ENCODE measurements at regions not wholly inside any gene's neighbourhood (a gene's known extent, or its start where the extent isn't known, plus 50 kb on each side); places are given as distances from the start of the nearest gene placed in this dataset.

GRCh38 chr18:73708591-73708990 is 439.0 kb downstream of the FBXO15 start:
- Histone ChIP-seq H2AK5ac (ENCODE audit: low read length) (no peak overlapping the region), H2BK12ac (ENCODE audit: low read length) (no peak overlapping the region), H4K91ac (ENCODE audit: low read depth, low read length) (no peak overlapping the region), H3K23ac (ENCODE audit: low read length) (no peak overlapping the region), H3K79me1 (ENCODE audit: low read length) (no peaks in the 10 kb centered on the region), H3K4ac (ENCODE audit: low read depth, low read length) (no peak overlapping the region), H2BK120ac (ENCODE audit: insufficient read depth, low read length, poor library complexity) (no peak overlapping the region), H3K27ac (ENCODE audit: low read depth, low read length) (no peak overlapping the region), H3K9me3 (ENCODE audit: insufficient read depth, low read depth, low read length) (no peaks in the 10 kb centered on the region), H3K4me1 (ENCODE audit: control insufficient read depth in 1 of 2, insufficient read depth in 2 of 2, low read length in 2 of 2) (no peaks in the 10 kb centered on the region), H2AFZ (ENCODE audit: insufficient read depth, low read length, poor library complexity) (peak overlapping the region; percentile 54), H2BK5ac (ENCODE audit: low read depth, low read length, poor library complexity) (no peak overlapping the region), H3K4me2 (ENCODE audit: low read length) (no peak overlapping the region), H3K79me2 (ENCODE audit: control insufficient read depth, insufficient read depth, low read length, poor library complexity) (no peaks in the 10 kb centered on the region), H3K14ac (ENCODE audit: low read length) (no peak overlapping the region), H4K8ac (ENCODE audit: low read depth, low read length) (no peak overlapping the region), H3K18ac (ENCODE audit: low read length) (no peak overlapping the region), H4K12ac (ENCODE audit: low read depth, low read length) (no peak overlapping the region), H3K36me3 (ENCODE audit: control insufficient read depth in 1 of 2, insufficient read depth in 2 of 2, low read length in 2 of 2) (no peaks in the 10 kb centered on the region), H3K9ac (ENCODE audit: low read length) (no peak overlapping the region), H3K4me3 (ENCODE audit: low read depth, low read length) (no peak overlapping the region), H3K27me3 (ENCODE audit: insufficient read depth, low read length) (no peaks in the 10 kb centered on the region)
- no CpG with 5 or more reads among the region's 5 CpGs for WGBS (ENCODE audit: extremely low coverage, insufficient coverage, insufficient read length)
- no peak for DNase-seq

- H3K79me2 ChIP-seq (ENCODE audit: control insufficient read depth, insufficient read depth, low read length, poor library complexity) = no peaks in the 10 kb centered on the region
- H3K9me3 ChIP-seq (ENCODE audit: insufficient read depth, low read depth, low read length) = no peaks in the 10 kb centered on the region
- H2BK120ac ChIP-seq (ENCODE audit: insufficient read depth, low read length, poor library complexity) = no peak overlapping the region
- no peak overlapping the region for H4K8ac ChIP-seq (ENCODE audit: low read depth, low read length)
- H2AK5ac ChIP-seq (ENCODE audit: low read length) = no peak overlapping the region
- no peak overlapping the region for H3K9ac ChIP-seq (ENCODE audit: low read length)
- H2BK12ac ChIP-seq (ENCODE audit: low read length) = no peak overlapping the region
- no peak overlapping the region for H4K91ac ChIP-seq (ENCODE audit: low read depth, low read length)
- no CpG with 5 or more reads among the region's 1 CpG for WGBS (ENCODE audit: extremely low coverage, insufficient coverage, insufficient read length)
- no peak overlapping the region for H3K4me3 ChIP-seq (ENCODE audit: low read depth, low read length)
- H3K4me2 ChIP-seq (ENCODE audit: low read length) = no peak overlapping the region
- H3K79me1 ChIP-seq (ENCODE audit: low read length) = no peaks in the 10 kb centered on the region
- H3K4me1 ChIP-seq (ENCODE audit: control insufficient read depth in 1 of 2, insufficient read depth in 2 of 2, low read length in 2 of 2) = no peaks in the 10 kb centered on the region
- H2AFZ ChIP-seq (ENCODE audit: insufficient read depth, low read length, poor library complexity) = no peak overlapping the region
- H3K18ac ChIP-seq (ENCODE audit: low read length) = no peak overlapping the region
- DNase-seq = no peak
- H4K12ac ChIP-seq (ENCODE audit: low read depth, low read length) = no peak overlapping the region
- H3K4ac ChIP-seq (ENCODE audit: low read depth, low read length) = no peak overlapping the region
- H3K27me3 ChIP-seq (ENCODE audit: insufficient read depth, low read length) = no peaks in the 10 kb centered on the region
- no peak overlapping the region for H3K23ac ChIP-seq (ENCODE audit: low read length)
- no peak overlapping the region for H3K14ac ChIP-seq (ENCODE audit: low read length)
- H2BK5ac ChIP-seq (ENCODE audit: low read depth, low read length, poor library complexity) = no peak overlapping the region
- H3K36me3 ChIP-seq (ENCODE audit: control insufficient read depth in 1 of 2, insufficient read depth in 2 of 2, low read length in 2 of 2) = no peaks in the 10 kb centered on the region
- no peak overlapping the region for H3K27ac ChIP-seq (ENCODE audit: low read depth, low read length)
These were observed 440.6 kb downstream of the FBXO15 start for GRCh38 chr18:73707035-73707434.

- H4K12ac ChIP-seq (ENCODE audit: low read depth, low read length) = no peak overlapping the region
- H3K4me1 ChIP-seq (ENCODE audit: control insufficient read depth in 1 of 2, insufficient read depth in 2 of 2, low read length in 2 of 2) = no peaks in the 10 kb centered on the region
- no peak overlapping the region for H2BK120ac ChIP-seq (ENCODE audit: insufficient read depth, low read length, poor library complexity)
- no peak overlapping the region for H4K8ac ChIP-seq (ENCODE audit: low read depth, low read length)
- H3K23ac ChIP-seq (ENCODE audit: low read length) = no peak overlapping the region
- no peaks in the 10 kb centered on the region for H3K79me1 ChIP-seq (ENCODE audit: low read length)
- no peak overlapping the region for H3K18ac ChIP-seq (ENCODE audit: low read length)
- DNase-seq = peak; percentile 30 to 89
- WGBS (ENCODE audit: extremely low coverage, insufficient coverage, insufficient read length) = no CpG with 5 or more reads among the region's 4 CpGs
- no peaks in the 10 kb centered on the region for H3K79me2 ChIP-seq (ENCODE audit: control insufficient read depth, insufficient read depth, low read length, poor library complexity)
- no peak overlapping the region for H2BK12ac ChIP-seq (ENCODE audit: low read length)
- no peak overlapping the region for H3K9ac ChIP-seq (ENCODE audit: low read length)
- no peak overlapping the region for H3K4me2 ChIP-seq (ENCODE audit: low read length)
- no peaks in the 10 kb centered on the region for H3K9me3 ChIP-seq (ENCODE audit: insufficient read depth, low read depth, low read length)
- H3K4me3 ChIP-seq (ENCODE audit: low read depth, low read length) = no peak overlapping the region
- no peak overlapping the region for H3K14ac ChIP-seq (ENCODE audit: low read length)
- no peak overlapping the region for H2AK5ac ChIP-seq (ENCODE audit: low read length)
- H2BK5ac ChIP-seq (ENCODE audit: low read depth, low read length, poor library complexity) = no peak overlapping the region
- H2AFZ ChIP-seq (ENCODE audit: insufficient read depth, low read length, poor library complexity) = no peak overlapping the region
- H3K27ac ChIP-seq (ENCODE audit: low read depth, low read length) = no peak overlapping the region
- no peak overlapping the region for H4K91ac ChIP-seq (ENCODE audit: low read depth, low read length)
- H3K4ac ChIP-seq (ENCODE audit: low read depth, low read length) = no peak overlapping the region
- H3K27me3 ChIP-seq (ENCODE audit: insufficient read depth, low read length) = no peaks in the 10 kb centered on the region
- H3K36me3 ChIP-seq (ENCODE audit: control insufficient read depth in 1 of 2, insufficient read depth in 2 of 2, low read length in 2 of 2) = no peaks in the 10 kb centered on the region
These were observed 450.3 kb downstream of the FBXO15 start for GRCh38 chr18:73697353-73697752.

GRCh38 chr18:73696698-73697097 is 450.9 kb downstream of the FBXO15 start:
- H3K79me1 ChIP-seq (ENCODE audit: low read length) = peaks cover under 1% of the 10 kb centered on the region
- H3K79me2 ChIP-seq (ENCODE audit: control insufficient read depth, insufficient read depth, low read length, poor library complexity) = no peaks in the 10 kb centered on the region
- no peak overlapping the region for H4K8ac ChIP-seq (ENCODE audit: low read depth, low read length)
- no peak overlapping the region for H2BK120ac ChIP-seq (ENCODE audit: insufficient read depth, low read length, poor library complexity)
- no peak overlapping the region for H3K4me2 ChIP-seq (ENCODE audit: low read length)
- H3K27me3 ChIP-seq (ENCODE audit: insufficient read depth, low read length) = no peaks in the 10 kb centered on the region
- no peak overlapping the region for H3K23ac ChIP-seq (ENCODE audit: low read length)
- H4K91ac ChIP-seq (ENCODE audit: low read depth, low read length) = no peak overlapping the region
- WGBS (ENCODE audit: extremely low coverage, insufficient coverage, insufficient read length) = no CpG with 5 or more reads among the region's 1 CpG
- H3K14ac ChIP-seq (ENCODE audit: low read length) = no peak overlapping the region
- H3K9me3 ChIP-seq (ENCODE audit: insufficient read depth, low read depth, low read length) = no peaks in the 10 kb centered on the region
- H2BK12ac ChIP-seq (ENCODE audit: low read length) = no peak overlapping the region
- H3K4me3 ChIP-seq (ENCODE audit: low read depth, low read length) = no peak overlapping the region
- no peak overlapping the region for H3K4ac ChIP-seq (ENCODE audit: low read depth, low read length)
- H3K9ac ChIP-seq (ENCODE audit: low read length) = no peak overlapping the region
- H4K12ac ChIP-seq (ENCODE audit: low read depth, low read length) = no peak overlapping the region
- peaks cover under 1 to 1% of the 10 kb centered on the region in 2 experiments for H3K4me1 ChIP-seq (ENCODE audit: control insufficient read depth in 1 of 2, insufficient read depth in 2 of 2, low read length in 2 of 2)
- H2AFZ ChIP-seq (ENCODE audit: insufficient read depth, low read length, poor library complexity) = no peak overlapping the region
- no peak for DNase-seq
- no peak overlapping the region for H2AK5ac ChIP-seq (ENCODE audit: low read length)
- no peak overlapping the region for H2BK5ac ChIP-seq (ENCODE audit: low read depth, low read length, poor library complexity)
- H3K36me3 ChIP-seq (ENCODE audit: control insufficient read depth in 1 of 2, insufficient read depth in 2 of 2, low read length in 2 of 2) = no peaks in the 10 kb centered on the region
- no peak overlapping the region for H3K18ac ChIP-seq (ENCODE audit: low read length)
- H3K27ac ChIP-seq (ENCODE audit: low read depth, low read length) = no peak overlapping the region

Measured in trophoblast cell (in vitro differentiated cells and primary cell).